ENCODE measurements at regions not wholly inside any gene's neighbourhood (a gene's known extent, or its start where the extent isn't known, plus 50 kb on each side); places are given as distances from the start of the nearest gene placed in this dataset.

GRCh38 chrX:19194285-19195242 is 72.3 kb upstream of the ADGRG2 start (continued):
- TF ChIP-seq, protein P1, sequence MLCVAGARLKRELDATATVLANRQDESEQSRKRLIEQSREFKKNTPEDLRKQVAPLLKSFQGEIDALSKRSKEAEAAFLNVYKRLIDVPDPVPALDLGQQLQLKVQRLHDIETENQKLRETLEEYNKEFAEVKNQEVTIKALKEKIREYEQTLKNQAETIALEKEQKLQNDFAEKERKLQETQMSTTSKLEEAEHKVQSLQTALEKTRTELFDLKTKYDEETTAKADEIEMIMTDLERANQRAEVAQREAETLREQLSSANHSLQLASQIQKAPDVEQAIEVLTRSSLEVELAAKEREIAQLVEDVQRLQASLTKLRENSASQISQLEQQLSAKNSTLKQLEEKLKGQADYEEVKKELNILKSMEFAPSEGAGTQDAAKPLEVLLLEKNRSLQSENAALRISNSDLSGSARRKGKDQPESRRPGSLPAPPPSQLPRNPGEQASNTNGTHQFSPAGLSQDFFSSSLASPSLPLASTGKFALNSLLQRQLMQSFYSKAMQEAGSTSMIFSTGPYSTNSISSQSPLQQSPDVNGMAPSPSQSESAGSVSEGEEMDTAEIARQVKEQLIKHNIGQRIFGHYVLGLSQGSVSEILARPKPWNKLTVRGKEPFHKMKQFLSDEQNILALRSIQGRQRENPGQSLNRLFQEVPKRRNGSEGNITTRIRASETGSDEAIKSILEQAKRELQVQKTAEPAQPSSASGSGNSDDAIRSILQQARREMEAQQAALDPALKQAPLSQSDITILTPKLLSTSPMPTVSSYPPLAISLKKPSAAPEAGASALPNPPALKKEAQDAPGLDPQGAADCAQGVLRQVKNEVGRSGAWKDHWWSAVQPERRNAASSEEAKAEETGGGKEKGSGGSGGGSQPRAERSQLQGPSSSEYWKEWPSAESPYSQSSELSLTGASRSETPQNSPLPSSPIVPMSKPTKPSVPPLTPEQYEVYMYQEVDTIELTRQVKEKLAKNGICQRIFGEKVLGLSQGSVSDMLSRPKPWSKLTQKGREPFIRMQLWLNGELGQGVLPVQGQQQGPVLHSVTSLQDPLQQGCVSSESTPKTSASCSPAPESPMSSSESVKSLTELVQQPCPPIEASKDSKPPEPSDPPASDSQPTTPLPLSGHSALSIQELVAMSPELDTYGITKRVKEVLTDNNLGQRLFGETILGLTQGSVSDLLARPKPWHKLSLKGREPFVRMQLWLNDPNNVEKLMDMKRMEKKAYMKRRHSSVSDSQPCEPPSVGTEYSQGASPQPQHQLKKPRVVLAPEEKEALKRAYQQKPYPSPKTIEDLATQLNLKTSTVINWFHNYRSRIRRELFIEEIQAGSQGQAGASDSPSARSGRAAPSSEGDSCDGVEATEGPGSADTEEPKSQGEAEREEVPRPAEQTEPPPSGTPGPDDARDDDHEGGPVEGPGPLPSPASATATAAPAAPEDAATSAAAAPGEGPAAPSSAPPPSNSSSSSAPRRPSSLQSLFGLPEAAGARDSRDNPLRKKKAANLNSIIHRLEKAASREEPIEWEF (IDR thresholded peaks at IDR 0.05; ENCODE audit: insufficient replicate concordance, low read depth, low read length), result no peak
- TF ChIP-seq SMAD5 (IDR thresholded peaks at IDR 0.05; ENCODE audit: low read depth), result no peak
- TF ChIP-seq ETV6 (conservative IDR thresholded peaks at IDR 0.05 in 1 of 2, IDR thresholded peaks at IDR 0.05 in 1 of 2; ENCODE audit: borderline replicate concordance in 1 of 2, low read depth in 1 of 2), result 0 out of 4 replicates have a peak, but pooled peaks of 1 of the 2 experiments have one; percentile 21
- TF ChIP-seq ATF2 (IDR thresholded peaks at IDR 0.05; ENCODE audit: low read length), result peak; percentile 49; the same call in 1 of the 2 replicates
